GM08714 (cell line): ENCODE measurements at regions not wholly inside any gene's neighbourhood (a gene's known extent, or its start where the extent isn't known, plus 50 kb on each side); places are given as distances from the start of the nearest gene placed in this dataset.

Experiments
- H3K4me3 ChIP-seq: fragments of 200-500 bp; sonication (Bioruptor generic); 2 replicates; pipeline ENCODE4 v1.5.1; 2014; ENCODE audit warnings: mild to moderate bottlenecking, low read length, inconsistent platforms
- ZNF274 ChIP-seq: IDR thresholded peaks from 2 replicates; pipeline ENCODE4 v1.6.1; 2012; ENCODE audit warnings: mild to moderate bottlenecking, low read depth, low read length

- no peak overlapping the region for H3K4me3 ChIP-seq
Measured at GRCh38 chr1:59018860-59019259, 235.0 kb upstream of the JUN start.

GRCh38 chr1:59020151-59020997 is 236.5 kb upstream of the JUN start:
- TF ChIP-seq ZNF274 = no peak
- H3K4me3 ChIP-seq = peak overlapping the region; percentile 43; the same call in 1 of the 2 replicates

More at GRCh38 chr1:59018860-59019259, 235.0 kb upstream of the JUN start:
- TF ChIP-seq ZNF274 = no peak

GRCh38 chr1:59022199-59022598 is 238.4 kb upstream of the JUN start:
- H3K4me3 ChIP-seq = no peak overlapping the region
- TF ChIP-seq ZNF274 = no peak

DNA sequence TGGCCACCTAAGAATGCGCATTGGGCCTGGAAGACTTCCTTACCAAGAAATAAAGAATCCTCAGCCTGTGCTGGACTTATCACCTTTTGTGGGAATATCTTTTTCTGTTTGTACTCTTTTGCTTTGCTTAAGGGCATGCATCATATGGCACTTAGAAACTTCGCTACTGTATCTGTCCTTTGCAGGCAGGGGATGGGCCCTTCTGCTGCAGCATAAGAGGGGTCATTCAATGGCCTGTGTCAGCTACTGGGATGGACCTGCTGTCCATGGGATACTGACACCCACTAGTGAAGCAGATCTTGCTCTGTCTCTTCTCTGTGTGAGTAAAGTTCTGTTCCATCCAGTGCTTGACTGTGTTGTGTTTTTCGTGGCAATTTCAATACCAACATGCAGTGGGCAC is 239.0 kb upstream of the JUN start:
- H3K4me3 ChIP-seq = no peak overlapping the region
- TF ChIP-seq ZNF274 = no peak

GRCh38 chr1:59025201-59025600 is 241.4 kb upstream of the JUN start:
- no peak for TF ChIP-seq ZNF274
- peak overlapping the region; percentile 53; the same call in 1 of the 2 replicates for H3K4me3 ChIP-seq

DNA sequence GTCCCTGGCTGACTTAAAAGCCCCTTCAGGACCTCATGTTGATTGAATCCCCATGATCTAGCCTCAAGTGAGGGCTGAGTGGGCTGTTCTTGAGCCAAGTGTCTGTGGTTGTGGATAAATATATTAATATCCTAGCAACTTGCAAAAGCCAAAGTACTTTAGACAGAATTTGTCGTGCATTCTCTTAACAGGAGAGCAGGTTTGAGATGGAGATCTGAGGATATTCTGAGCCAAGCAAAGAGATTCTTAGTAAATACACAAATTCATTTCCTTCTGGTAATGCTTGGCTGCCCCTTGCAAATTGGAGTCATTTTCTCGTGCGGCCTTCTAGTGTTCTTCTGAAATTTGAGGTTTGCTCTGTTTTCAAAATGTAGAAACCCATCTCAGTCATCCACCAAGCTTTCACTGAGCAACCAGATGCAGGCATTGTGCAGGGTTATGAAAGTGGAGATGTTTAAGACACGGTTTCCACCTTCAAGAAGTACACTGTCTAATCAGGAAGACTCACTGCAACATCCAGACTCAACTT is 242.1 kb upstream of the JUN start:
- peak overlapping the region; percentile 53; the same call in 1 of the 2 replicates for H3K4me3 ChIP-seq
- no peak for TF ChIP-seq ZNF274

GRCh38 chr1:59026472-59026948 is 242.7 kb upstream of the JUN start:
- H3K4me3 ChIP-seq = peak overlapping the region; percentile 5; the same call in 1 of the 2 replicates
- no peak for TF ChIP-seq ZNF274

- no peak overlapping the region for H3K4me3 ChIP-seq
- no peak for TF ChIP-seq ZNF274
Measured at GRCh38 chr1:59027177-59027576, 243.3 kb upstream of the JUN start.

- TF ChIP-seq ZNF274 = no peak
- H3K4me3 ChIP-seq = no peak overlapping the region
Measured at GRCh38 chr1:59028048-59028447, 244.2 kb upstream of the JUN start.

DNA sequence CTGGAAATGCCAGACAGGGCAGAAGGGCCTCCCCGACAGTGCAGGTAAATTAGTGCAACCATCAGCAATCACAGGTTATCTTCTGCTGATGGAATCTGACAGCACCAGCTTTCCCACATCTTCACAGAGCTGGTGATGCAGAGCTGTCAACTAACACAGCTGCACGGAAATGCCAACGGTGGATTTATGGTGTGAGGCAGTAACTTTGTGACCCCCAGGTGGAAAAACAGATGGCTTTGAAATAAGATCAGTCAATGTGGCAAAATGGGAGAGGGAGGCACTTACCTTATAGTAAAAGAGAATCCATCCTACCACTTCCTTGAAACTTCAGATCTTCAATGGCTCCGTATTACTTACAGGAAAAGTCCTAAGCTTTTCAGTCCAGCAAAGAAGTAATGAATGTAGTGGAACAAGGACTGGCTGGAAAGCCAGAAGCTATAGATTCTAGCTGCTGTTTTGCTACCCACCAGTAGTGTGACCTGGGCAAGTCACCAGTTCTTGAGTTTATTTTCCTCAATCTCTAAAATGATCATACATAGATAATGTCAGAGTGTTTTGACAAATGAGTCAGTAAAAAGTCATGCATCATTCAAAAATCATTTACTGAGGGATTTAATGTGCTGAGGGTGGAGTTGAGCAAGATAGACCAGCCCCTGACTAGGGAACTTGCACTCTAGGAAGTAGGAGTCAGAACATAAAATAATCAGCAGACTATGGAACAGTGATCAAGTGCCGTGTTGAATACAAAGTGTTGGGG is 245.7 kb upstream of the JUN start:
- no peak for TF ChIP-seq ZNF274

DNA sequence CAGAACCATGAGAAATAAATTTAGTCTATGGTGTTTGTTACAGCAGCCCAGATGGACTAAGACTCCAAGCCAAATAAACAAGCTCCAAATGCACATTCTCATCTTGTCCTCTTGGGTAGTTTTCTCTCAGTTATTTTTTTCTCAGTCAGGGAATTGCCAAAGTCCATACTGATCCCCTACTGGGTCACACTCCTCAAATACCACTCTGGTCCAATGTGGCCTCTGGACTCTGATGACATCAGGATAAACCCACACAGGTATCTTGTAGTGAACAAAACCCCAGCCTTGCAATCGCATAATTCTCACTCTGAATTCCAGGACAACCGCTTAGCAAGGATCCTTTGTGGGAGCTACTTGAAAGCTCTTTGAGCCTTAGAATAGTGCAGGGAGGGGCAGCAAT is 248.4 kb upstream of the JUN start:
- no peak overlapping the region for H3K4me3 ChIP-seq
- TF ChIP-seq ZNF274 = no peak

More for the DNA sequence above, 245.7 kb upstream of the JUN start:
- no peak overlapping the region for H3K4me3 ChIP-seq

GRCh38 chr1:59033761-59034160 is 249.9 kb upstream of the JUN start:
- no peak overlapping the region for H3K4me3 ChIP-seq
- no peak for TF ChIP-seq ZNF274

GRCh38 chr1:59034925-59035324 is 251.1 kb upstream of the JUN start:
- H3K4me3 ChIP-seq = no peak overlapping the region
- no peak for TF ChIP-seq ZNF274

DNA sequence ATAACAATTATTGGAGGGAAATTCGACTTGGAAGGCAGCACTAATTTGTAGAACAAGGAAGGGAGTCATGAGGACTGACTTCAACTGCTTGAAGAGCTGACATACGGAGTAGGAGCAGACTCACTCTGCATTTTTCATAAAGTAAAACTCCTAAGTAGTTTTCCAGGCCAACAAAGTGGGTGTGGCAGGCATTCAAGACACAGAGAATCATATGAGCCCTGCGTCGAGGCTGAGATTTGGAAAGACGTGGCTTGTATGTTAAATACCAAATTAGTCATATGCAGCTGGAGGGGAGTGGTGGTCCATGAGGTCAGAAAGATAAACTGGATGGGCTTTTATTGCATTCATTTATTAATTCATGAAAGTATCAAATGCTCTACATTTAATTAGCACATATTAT is 255.7 kb upstream of the JUN start:
- TF ChIP-seq ZNF274 = no peak
- H3K4me3 ChIP-seq = no peak overlapping the region

- H3K4me3 ChIP-seq = no peak overlapping the region
- TF ChIP-seq ZNF274 = no peak
Measured at GRCh38 chr1:59040486-59040885, 256.4 kb upstream of the FGGY start.
